Gastroesophageal sphincter (tissue), 3 donors: ENCODE measurements at regions not wholly inside any gene's neighbourhood (a gene's known extent, or its start where the extent isn't known, plus 50 kb on each side); places are given as distances from the start of the nearest gene placed in this dataset.

Source experiments
- CTCF ChIP-seq, 4 experiments: fragments of 200-600 bp in 2 of 4; fragments of 450-650 bp in 2 of 4; sonication (generic) in 1 of 4; IDR thresholded peaks; one replicate each; pipeline ENCODE4 v1.5.1; 2017 to 2019; ENCODE audit warnings: antibody characterized with exemption in 4 of 4, mild to moderate bottlenecking in 2 of 4, moderate library complexity in 2 of 4
- EP300 ChIP-seq: sonication (generic); formaldehyde crosslinking; IDR thresholded peaks from one replicate; pipeline ENCODE4 v1.6.1; 2017; ENCODE audit warnings: antibody characterized with exemption, mild to moderate bottlenecking
- POLR2AphosphoS5 ChIP-seq: sonication (generic); formaldehyde crosslinking; IDR thresholded peaks from one replicate; pipeline ENCODE4 v1.6.1; 2017; ENCODE audit warnings: antibody characterized with exemption

DNA sequence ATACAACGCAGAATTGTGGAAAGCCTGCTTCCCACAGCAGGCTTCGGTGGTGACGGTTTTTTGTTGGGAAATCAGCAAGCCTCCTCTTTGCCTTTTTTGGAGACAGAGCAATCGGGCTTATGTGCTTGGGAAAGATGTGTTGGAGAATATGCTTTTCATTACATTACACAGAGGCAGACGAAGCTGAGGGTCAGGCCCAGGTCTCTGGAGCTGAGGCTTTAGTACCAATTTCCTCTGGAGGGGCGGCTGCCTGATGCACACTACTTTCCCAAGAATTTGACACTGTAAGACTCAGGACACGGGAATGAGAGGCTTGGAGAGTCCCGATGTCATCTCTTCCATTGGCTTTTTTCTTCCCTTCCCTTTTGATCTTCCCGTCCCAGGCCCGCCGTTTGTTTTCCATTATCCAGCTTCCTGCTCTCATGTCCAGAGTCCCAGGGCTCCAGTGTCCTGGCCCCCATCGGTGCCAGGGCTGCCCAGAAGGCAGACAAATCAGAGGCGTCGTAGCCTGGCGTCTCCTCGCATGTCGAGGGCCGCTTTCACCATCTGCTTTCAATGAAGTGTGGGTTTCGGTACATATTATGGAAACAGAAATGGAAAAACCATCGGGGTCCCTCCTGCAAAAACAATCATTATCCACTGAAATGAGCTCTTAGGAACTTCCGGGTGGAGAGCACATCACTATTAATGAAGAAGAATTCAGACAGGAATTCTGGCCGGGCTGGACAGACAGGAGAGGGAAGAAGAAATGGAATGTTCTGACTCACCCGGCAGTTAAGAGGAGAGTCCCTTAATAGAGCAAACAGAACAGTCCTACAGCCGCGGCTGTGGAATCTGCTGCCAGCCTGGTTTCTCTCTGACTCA is 123.0 kb upstream of the JCAD start:
- TF ChIP-seq POLR2AphosphoS5 (no peak), CTCF (IDR thresholded peaks at IDR 0.05) (no peak), EP300 (no peak)
